HUES64 (cell line): ENCODE measurements at regions not wholly inside any gene's neighbourhood (a gene's known extent, or its start where the extent isn't known, plus 50 kb on each side); places are given as distances from the start of the nearest gene placed in this dataset.

Source experiments
- H3K27ac ChIP-seq: 2 replicates; pipeline ENCODE4 v1.7.0; 2013; ENCODE audit warnings: low read depth, low read length, inconsistent platforms
- H3K27me3 ChIP-seq: 2 replicates; pipeline ENCODE4 v1.6.1; 2013; ENCODE audit warnings: mild to moderate bottlenecking, low read length; ENCODE audit not compliant: insufficient read depth
- H3K36me3 ChIP-seq: 2 replicates; pipeline ENCODE4 v1.6.1; 2013; ENCODE audit warnings: mild to moderate bottlenecking, low read length; ENCODE audit not compliant: insufficient read depth
- H3K4me1 ChIP-seq: 2 replicates; pipeline ENCODE4 v1.6.1; 2013; ENCODE audit warnings: mild to moderate bottlenecking, low read length, moderate library complexity; ENCODE audit not compliant: insufficient read depth
- H3K4me3 ChIP-seq: 2 replicates; pipeline ENCODE4 v1.5.1; 2013; ENCODE audit warnings: mild to moderate bottlenecking, low read length, moderate library complexity
- H3K9ac ChIP-seq: 2 replicates; pipeline ENCODE4 v1.6.1; 2013; ENCODE audit warnings: mild to moderate bottlenecking, low read depth, low read length
- H3K9me3 ChIP-seq: 2 replicates; pipeline ENCODE4 v1.6.1; 2013; ENCODE audit warnings: low read depth, low read length; ENCODE audit not compliant: insufficient read depth
- WGBS: fragments of 150-250, 120-280 bp; methylation state at CpG from one replicate; pipeline ENCODE4 v1.1.7; 2013; ENCODE audit warnings: missing lambda C conversion rate; 5-methylcytosine and 5-hydroxymethylcytosine counted together

- Histone ChIP-seq H3K9me3 (no peaks in the 10 kb centered on the region), H3K36me3 (no peaks in the 10 kb centered on the region), H3K4me1 (peaks cover 14% of the 10 kb centered on the region), H3K9ac (no peak overlapping the region), H3K4me3 (no peak overlapping the region), H3K27me3 (no peaks in the 10 kb centered on the region), H3K27ac (no peak overlapping the region)
- 93% methylated on average over 5 of the region's 6 CpGs for WGBS
Measured at GRCh38 chr12:126481688-126482087, 1416.5 kb downstream of the AACS start.

DNA sequence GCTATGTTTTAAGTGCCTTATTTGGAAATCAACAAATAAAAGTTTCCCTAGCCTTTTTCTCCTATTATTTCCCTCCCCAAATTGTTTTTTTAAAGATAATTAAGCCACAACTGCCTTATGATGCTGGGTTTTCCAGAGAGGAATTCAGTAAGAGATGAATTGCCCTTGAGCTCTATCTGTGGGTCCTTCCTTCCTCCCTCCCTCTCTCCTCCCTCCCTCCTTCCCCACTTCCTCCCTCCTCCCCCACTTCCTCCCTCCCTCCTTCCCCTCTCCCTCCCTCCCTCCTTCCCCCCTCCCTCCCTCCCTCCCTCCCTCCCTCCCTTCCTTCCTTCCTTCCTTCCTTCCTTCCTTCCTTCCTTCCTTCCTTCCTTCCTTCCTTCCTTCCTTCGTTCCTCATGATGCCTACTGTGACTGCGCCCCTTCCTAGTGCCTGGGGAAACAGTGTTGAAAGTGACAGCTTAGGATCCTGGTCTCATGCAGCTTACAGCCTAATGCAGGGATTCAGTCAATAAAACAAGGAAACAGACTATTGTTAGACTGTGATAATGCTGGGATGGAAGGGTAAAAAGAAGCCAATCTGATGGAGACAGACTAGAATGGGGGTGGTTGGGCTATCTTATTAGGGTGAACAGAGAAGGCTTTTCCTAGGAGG lies 1417.1 kb downstream of the AACS start:
- no peak overlapping the region for H3K4me3 ChIP-seq
- H3K4me1 ChIP-seq, result peaks cover 14% of the 10 kb centered on the region
- 100% methylated on average over 1 of the region's 2 CpGs for WGBS
- no peak overlapping the region for H3K9ac ChIP-seq
- H3K27ac ChIP-seq, result no peak overlapping the region
- H3K27me3 ChIP-seq, result no peaks in the 10 kb centered on the region
- no peaks in the 10 kb centered on the region for H3K9me3 ChIP-seq
- H3K36me3 ChIP-seq, result no peaks in the 10 kb centered on the region

GRCh38 chr12:126483145-126484068 lies 1418.2 kb downstream of the AACS start:
- Histone ChIP-seq H3K4me1 (peaks cover 14% of the 10 kb centered on the region), H3K9me3 (no peaks in the 10 kb centered on the region), H3K27ac (no peak overlapping the region), H3K36me3 (no peaks in the 10 kb centered on the region), H3K27me3 (no peaks in the 10 kb centered on the region), H3K9ac (no peak overlapping the region), H3K4me3 (no peak overlapping the region)
- 95% methylated on average over 14 of the region's 17 CpGs for WGBS

DNA sequence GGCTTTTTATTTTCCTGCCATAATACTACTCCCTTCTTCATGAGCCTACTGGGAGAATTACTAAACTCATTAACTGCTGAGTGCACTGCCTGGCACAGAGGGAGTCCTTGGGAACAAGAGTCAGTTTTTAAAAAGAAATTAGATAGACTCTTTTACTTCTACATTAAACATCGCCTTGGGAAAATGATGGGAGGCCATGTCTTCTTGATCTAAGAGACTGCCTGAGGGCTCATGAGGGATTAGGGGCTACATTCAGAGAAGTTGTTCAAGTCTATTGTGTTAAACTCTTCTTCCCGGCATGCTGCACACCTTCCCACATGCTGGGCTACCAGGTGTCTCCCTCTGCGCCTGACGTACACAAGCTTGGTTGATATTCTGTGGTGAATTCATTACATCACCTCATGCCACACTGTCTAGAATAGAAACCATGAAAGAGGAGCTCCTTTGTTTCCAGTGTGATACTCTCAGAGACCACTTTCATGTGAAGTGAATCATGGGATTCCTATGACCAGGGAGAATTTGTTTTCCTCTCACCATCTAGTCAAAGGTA lies 1422.3 kb downstream of the AACS start:
- 96% methylated on average over 4 of the region's 4 CpGs for WGBS
- Histone ChIP-seq H3K27me3 (no peaks in the 10 kb centered on the region), H3K27ac (no peak overlapping the region), H3K9ac (no peak overlapping the region), H3K9me3 (peaks cover 8% of the 10 kb centered on the region; the same call in 1 of the 2 replicates), H3K4me1 (no peaks in the 10 kb centered on the region), H3K36me3 (no peaks in the 10 kb centered on the region), H3K4me3 (no peak overlapping the region)

DNA sequence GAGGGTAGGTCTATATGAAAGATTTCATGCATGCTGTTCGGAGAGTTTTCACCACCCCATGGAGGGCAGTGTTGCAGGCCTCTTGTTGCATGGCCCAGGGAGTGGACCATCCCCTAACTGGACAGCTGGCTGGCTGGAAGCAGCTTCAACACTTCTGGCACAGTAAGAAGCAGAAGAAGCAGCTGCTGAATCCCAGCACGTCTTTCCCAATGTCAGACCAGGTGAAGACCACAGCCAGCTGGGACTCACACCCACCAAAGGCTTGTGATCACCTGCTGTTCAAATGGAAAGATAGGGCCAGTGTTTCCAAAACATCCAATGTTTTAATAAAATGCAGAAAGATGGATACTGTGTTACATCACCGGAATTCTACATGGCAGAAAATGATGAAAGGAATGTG lies 1423.6 kb downstream of the AACS start:
- Histone ChIP-seq H3K27me3 (no peaks in the 10 kb centered on the region), H3K9ac (no peak overlapping the region), H3K4me3 (no peak overlapping the region), H3K27ac (no peak overlapping the region), H3K36me3 (no peaks in the 10 kb centered on the region), H3K4me1 (peaks cover 8% of the 10 kb centered on the region; the same call in 1 of the 2 replicates), H3K9me3 (peaks cover 8% of the 10 kb centered on the region; the same call in 1 of the 2 replicates)
- 96% methylated on average over 3 of the region's 3 CpGs for WGBS

GRCh38 chr12:126492181-126492580 lies 1426.9 kb downstream of the AACS start:
- Histone ChIP-seq H3K9me3 (peaks cover 8% of the 10 kb centered on the region; the same call in 1 of the 2 replicates), H3K4me3 (no peak overlapping the region), H3K27ac (no peak overlapping the region), H3K36me3 (no peaks in the 10 kb centered on the region), H3K9ac (no peak overlapping the region), H3K27me3 (no peaks in the 10 kb centered on the region), H3K4me1 (peaks cover 8% of the 10 kb centered on the region; the same call in 1 of the 2 replicates)
- 91% methylated on average over 5 of the region's 7 CpGs for WGBS

DNA sequence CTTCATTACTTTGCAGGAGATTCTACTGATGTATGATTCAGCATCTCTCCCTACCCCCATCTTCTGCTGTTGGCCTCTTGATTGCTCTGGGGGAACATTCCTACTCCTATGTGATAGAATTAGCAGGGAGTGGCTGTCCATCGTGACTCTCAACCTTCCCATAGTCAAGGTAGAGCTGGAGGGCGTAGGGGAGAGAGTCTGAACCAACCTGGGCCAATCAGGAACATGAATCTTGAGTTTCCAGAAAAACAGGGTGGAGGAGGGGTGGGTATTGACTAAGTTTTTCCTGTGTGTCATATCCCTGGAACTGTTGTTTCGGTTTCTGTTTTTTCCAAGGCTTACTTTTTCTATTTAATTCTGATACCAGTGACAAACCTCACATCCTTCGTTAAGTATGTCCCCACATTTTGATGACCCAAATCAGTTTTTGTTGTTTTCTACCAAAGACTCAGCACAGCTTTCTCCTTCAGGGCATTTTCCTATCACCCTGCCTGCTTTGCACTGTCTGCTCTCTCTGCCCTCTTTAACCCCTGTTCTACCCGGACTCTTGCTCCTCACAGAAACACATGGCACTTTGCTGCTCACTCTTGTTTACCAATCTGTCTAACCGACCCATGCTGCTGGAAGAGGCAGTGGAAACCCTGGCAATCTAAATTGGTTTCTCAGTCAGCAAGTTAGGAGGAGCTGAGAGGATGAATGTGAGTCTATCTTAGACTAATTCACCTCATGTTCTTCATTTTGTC lies 1428.3 kb downstream of the AACS start:
- Histone ChIP-seq H3K4me3 (no peak overlapping the region), H3K27ac (no peak overlapping the region), H3K4me1 (peaks cover 8% of the 10 kb centered on the region; the same call in 1 of the 2 replicates), H3K36me3 (no peaks in the 10 kb centered on the region), H3K9me3 (peaks cover 8% of the 10 kb centered on the region; the same call in 1 of the 2 replicates), H3K9ac (no peak overlapping the region), H3K27me3 (no peaks in the 10 kb centered on the region)
- 86% methylated on average over 6 of the region's 6 CpGs for WGBS

DNA sequence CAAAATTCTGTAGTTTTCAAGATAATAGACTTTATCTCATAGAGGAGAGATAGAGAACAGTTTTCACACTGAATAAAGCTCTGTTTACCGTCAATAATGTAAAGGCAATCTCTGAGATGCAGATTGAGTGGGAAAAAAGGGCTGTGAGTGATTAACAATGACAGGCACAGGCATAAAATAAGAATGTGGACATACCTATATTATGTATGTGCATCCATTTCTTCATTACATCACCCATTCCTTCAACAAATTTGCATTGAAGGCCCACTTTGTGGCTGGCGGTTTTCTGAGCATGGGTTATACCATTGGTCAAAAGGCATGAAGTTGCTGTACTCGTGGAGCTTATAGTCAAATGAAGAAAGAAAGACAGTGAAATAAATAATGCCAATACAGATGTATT lies 1431.0 kb downstream of the AACS start:
- H3K4me1 ChIP-seq, result peaks cover 8% of the 10 kb centered on the region; the same call in 1 of the 2 replicates
- H3K4me3 ChIP-seq, result no peak overlapping the region
- H3K9me3 ChIP-seq, result no peaks in the 10 kb centered on the region
- no peaks in the 10 kb centered on the region for H3K27me3 ChIP-seq
- WGBS, result 98% methylated on average over 3 of the region's 3 CpGs
- H3K27ac ChIP-seq, result no peak overlapping the region
- no peak overlapping the region for H3K9ac ChIP-seq
- no peaks in the 10 kb centered on the region for H3K36me3 ChIP-seq

- Histone ChIP-seq H3K4me3 (no peak overlapping the region), H3K4me1 (peaks cover 3% of the 10 kb centered on the region; the same call in 1 of the 2 replicates), H3K27me3 (no peaks in the 10 kb centered on the region), H3K27ac (no peak overlapping the region), H3K9ac (no peak overlapping the region), H3K36me3 (no peaks in the 10 kb centered on the region), H3K9me3 (no peaks in the 10 kb centered on the region)
- WGBS, result 96% methylated on average over 7 of the region's 7 CpGs
Measured at GRCh38 chr12:126506426-126507182, 1441.4 kb downstream of the AACS start.

- WGBS, result 88% methylated on average over 2 of the region's 2 CpGs
- Histone ChIP-seq H3K9ac (no peak overlapping the region), H3K27ac (no peak overlapping the region), H3K36me3 (no peaks in the 10 kb centered on the region), H3K27me3 (no peaks in the 10 kb centered on the region), H3K9me3 (no peaks in the 10 kb centered on the region), H3K4me3 (no peak overlapping the region), H3K4me1 (peaks cover 3% of the 10 kb centered on the region; the same call in 1 of the 2 replicates)
Measured at GRCh38 chr12:126507231-126507630, 1442.0 kb downstream of the AACS start.
